Upper lobe of left lung (tissue), 6 donors: ENCODE measurements at regions not wholly inside any gene's neighbourhood (a gene's known extent, or its start where the extent isn't known, plus 50 kb on each side); places are given as distances from the start of the nearest gene placed in this dataset.

Experiments used
- ATAC-seq, 2 donors: fragments of 200-7000 bp; cut with Tn5 transposase; one replicate each; pipeline ENCODE4 v1.9.1; 2022; ENCODE audit warnings: mild to moderate bottlenecking in 2 of 2, moderate library complexity in 2 of 2; ENCODE audit not compliant: low FRiP score in 2 of 2
- DNase-seq, 2 donors: peaks; one replicate each; pipeline ENCODE4 v3.0.0-alpha.2; 2019 to 2020
- H3K27ac ChIP-seq, 4 donors: fragments of 200-600 bp; sonication (generic); one replicate each; pipeline ENCODE4 v1.5.1; 2016 to 2019
- H3K27me3 ChIP-seq, 4 donors: fragments of 200-600 bp; sonication (generic); one replicate each; pipeline ENCODE4 v1.5.1; 2017 to 2019
- H3K36me3 ChIP-seq, 4 donors: fragments of 200-600 bp; sonication (generic); one replicate each; pipeline ENCODE4 v1.5.1; 2016 to 2019
- H3K4me1 ChIP-seq, 4 donors: fragments of 200-600 bp; sonication (generic); one replicate each; pipeline ENCODE4 v1.5.1; 2018 to 2019
- H3K4me3 ChIP-seq, 4 donors: fragments of 200-600 bp; sonication (generic); one replicate each; pipeline ENCODE4 v1.5.1; 2017 to 2019; ENCODE audit warnings: mild to moderate bottlenecking in 2 of 4, moderate library complexity in 1 of 4
- H3K9me3 ChIP-seq, 4 donors: fragments of 200-600 bp; sonication (generic); one replicate each; pipeline ENCODE4 v1.5.1; 2018 to 2019
- CTCF ChIP-seq, 6 experiments: fragments of 450-650 bp in 4 of 6; fragments of 200-600 bp in 2 of 6; sonication (generic) in 2 of 6; IDR thresholded peaks; one replicate each; pipeline ENCODE4 v1.5.1; 2016 to 2019; ENCODE audit warnings: antibody characterized with exemption in 6 of 6
- EP300 ChIP-seq, 4 donors: sonication (generic); formaldehyde crosslinking; IDR thresholded peaks; one replicate each; pipeline ENCODE4 v1.5.1; 2017; ENCODE audit warnings: antibody characterized with exemption in 4 of 4, control low read depth in 2 of 4
- POLR2A ChIP-seq, 4 donors: fragments of 450-650 bp; IDR thresholded peaks; one replicate each; pipeline ENCODE4 v1.5.1; 2016 to 2017; ENCODE audit warnings: antibody characterized with exemption in 4 of 4, mild to moderate bottlenecking in 2 of 4
- POLR2AphosphoS5 ChIP-seq, 2 donors: sonication (generic); formaldehyde crosslinking; IDR thresholded peaks; one replicate each; pipeline ENCODE4 v1.5.1; 2017; ENCODE audit warnings: antibody characterized with exemption in 2 of 2
- WGBS, 2 donors: methylation state at CpG; one replicate each; pipeline ENCODE4 v1.1.5; 2017 to 2018; 5-methylcytosine and 5-hydroxymethylcytosine counted together
- donor health status: DM: no; HTN: no; CAD: no; lungs with moderate emphysema.
- donor health status: DM: no; HTN: yes; CAD: no; lungs with severe emphysema.

- Histone ChIP-seq H3K27ac (no peak overlapping the region), H3K36me3 (no peaks in the 10 kb centered on the region), H3K4me3 (no peak overlapping the region), H3K27me3 (no peaks in the 10 kb centered on the region), H3K9me3 (no peaks in the 10 kb centered on the region), H3K4me1 (no peaks in the 10 kb centered on the region)
- WGBS, 2 donors: 95 to 100% methylated on average over 2 of the region's 2 CpGs
- ATAC-seq (no peak), DNase-seq (no peak)
- no peak for TF ChIP-seq POLR2A (IDR thresholded peaks at IDR 0.05)
- TF ChIP-seq POLR2AphosphoS5 (IDR thresholded peaks at IDR 0.05): no peak
- TF ChIP-seq EP300 (IDR thresholded peaks at IDR 0.05): no peak
- TF ChIP-seq CTCF (IDR thresholded peaks at IDR 0.05): no peak
Observed at GRCh38 chr16:65343556-65343955, 221.7 kb upstream of the CDH11 start.

GRCh38 chr16:65342231-65342866 is 220.5 kb upstream of the CDH11 start:
- no peak for ATAC-seq

GRCh38 chr16:65339062-65339461 is 217.2 kb upstream of the CDH11 start:
- Histone ChIP-seq H3K4me1 (no peaks in the 10 kb centered on the region), H3K27me3 (no peaks in the 10 kb centered on the region), H3K27ac (no peak overlapping the region), H3K4me3 (no peak overlapping the region), H3K36me3 (no peaks in the 10 kb centered on the region), H3K9me3 (no peaks in the 10 kb centered on the region)
- DNase-seq (no peak), ATAC-seq (no peak)
- TF ChIP-seq EP300 (IDR thresholded peaks at IDR 0.05) (no peak), POLR2A (IDR thresholded peaks at IDR 0.05) (no peak), POLR2AphosphoS5 (IDR thresholded peaks at IDR 0.05) (no peak), CTCF (IDR thresholded peaks at IDR 0.05) (no peak)
- WGBS, 2 donors: 50% methylated on average over 2 of the region's 2 CpGs

More at GRCh38 chr16:65342231-65342866, 220.5 kb upstream of the CDH11 start:
- DNase-seq: no peak
- Histone ChIP-seq H3K4me3 (no peak overlapping the region), H3K27me3 (no peaks in the 10 kb centered on the region), H3K4me1 (no peaks in the 10 kb centered on the region), H3K36me3 (no peaks in the 10 kb centered on the region), H3K9me3 (no peaks in the 10 kb centered on the region), H3K27ac (no peak overlapping the region)
- WGBS, 2 donors: 87 to 88% methylated on average over 8 of the region's 8 CpGs
- TF ChIP-seq EP300 (IDR thresholded peaks at IDR 0.05) (no peak), CTCF (IDR thresholded peaks at IDR 0.05) (no peak), POLR2A (IDR thresholded peaks at IDR 0.05) (no peak), POLR2AphosphoS5 (IDR thresholded peaks at IDR 0.05) (no peak)

- Histone ChIP-seq H3K27ac (no peak overlapping the region), H3K4me1 (no peaks in the 10 kb centered on the region), H3K4me3 (no peak overlapping the region), H3K9me3 (no peaks in the 10 kb centered on the region), H3K36me3 (no peaks in the 10 kb centered on the region), H3K27me3 (no peaks in the 10 kb centered on the region)
- DNase-seq (no peak), ATAC-seq (no peak)
- WGBS, 2 donors: 80 to 88% methylated on average over 2 of the region's 2 CpGs
- TF ChIP-seq EP300 (IDR thresholded peaks at IDR 0.05) (no peak), CTCF (IDR thresholded peaks at IDR 0.05) (no peak), POLR2A (IDR thresholded peaks at IDR 0.05) (no peak), POLR2AphosphoS5 (IDR thresholded peaks at IDR 0.05) (no peak)
Observed at GRCh38 chr16:65336160-65336559, 214.3 kb upstream of the CDH11 start.

- no peak for ATAC-seq
- Histone ChIP-seq H3K4me1 (no peaks in the 10 kb centered on the region), H3K36me3 (no peaks in the 10 kb centered on the region), H3K4me3 (no peak overlapping the region), H3K27me3 (no peaks in the 10 kb centered on the region), H3K9me3 (no peaks in the 10 kb centered on the region), H3K27ac (no peak overlapping the region)
- 73 to 84% methylated on average over 2 of the region's 2 CpGs for WGBS, 2 donors
- TF ChIP-seq EP300 (IDR thresholded peaks at IDR 0.05) (no peak), POLR2AphosphoS5 (IDR thresholded peaks at IDR 0.05) (no peak), POLR2A (IDR thresholded peaks at IDR 0.05) (no peak), CTCF (IDR thresholded peaks at IDR 0.05) (no peak)
- DNase-seq: no peak
Observed at GRCh38 chr16:65334081-65334480, 212.2 kb upstream of the CDH11 start.
